Activated CD8-positive, alpha-beta T cell treated with anti-CD3 and anti-CD28 coated beads, Interleukin-2, amount 10 ng/mL, durations not matched to agents 7 days and 5 days (primary cell): ENCODE measurements at regions not wholly inside any gene's neighbourhood (a gene's known extent, or its start where the extent isn't known, plus 50 kb on each side); places are given as distances from the start of the nearest gene placed in this dataset.
"Not testable (repeated sequence)": the region's sequence is repeated elsewhere in the genome, so short reads cannot be mapped to it uniquely, and the experiment has no call there.

Experiments used
- ATAC-seq: fragments of 150-1000 bp; cut with Tn5 transposase; one replicate; pipeline ENCODE4 v1.10.0; 2021; ENCODE audit warnings: moderate library complexity
- CTCF ChIA-PET: fragments of 350-600 bp; sonication (Branson Sonifier 250); formaldehyde crosslinking; loops from one replicate; lab custom pipeline; 2021; ENCODE audit warnings: antibody characterized with exemption; lab: Charles Lee
- POLR2A ChIA-PET: fragments of 350-600 bp; sonication (Branson Sonifier 250); formaldehyde crosslinking; loops from one replicate; lab custom pipeline; 2021; ENCODE audit warnings: antibody characterized with exemption; lab: Charles Lee
- DNase-seq: peaks from one replicate; pipeline ENCODE4 v3.0.0-alpha.2; 2020
- H3K27ac Mint-ChIP-seq: one replicate; pipeline ENCODE4 v1.8.0; 2021; ENCODE audit warnings: mild to moderate bottlenecking, mixed read lengths
- H3K27me3 Mint-ChIP-seq: one replicate; pipeline ENCODE4 v1.8.0; 2021; ENCODE audit warnings: low read depth, mixed read lengths
- H3K36me3 Mint-ChIP-seq: one replicate; pipeline ENCODE4 v1.8.0; 2021; ENCODE audit warnings: low read depth, mixed read lengths
- H3K4me1 Mint-ChIP-seq: one replicate; pipeline ENCODE4 v1.8.0; 2021; ENCODE audit warnings: low read depth, mixed read lengths
- H3K4me3 Mint-ChIP-seq: one replicate; pipeline ENCODE4 v1.8.0; 2021; ENCODE audit warnings: mild to moderate bottlenecking, mixed read lengths
- H3K9me3 Mint-ChIP-seq: one replicate; pipeline ENCODE4 v1.8.0; 2022; ENCODE audit warnings: mixed read lengths; ENCODE audit not compliant: insufficient read depth

- Mint-ChIP-seq H3K27me3 (no peaks in the 10 kb centered on the region), H3K4me1 (no peaks in the 10 kb centered on the region), H3K9me3 (peaks cover 8% of the 10 kb centered on the region), H3K4me3 (no peak overlapping the region), H3K27ac (no peak overlapping the region), H3K36me3 (no peaks in the 10 kb centered on the region)
- POLR2A ChIA-PET = no interaction called here
- DNase-seq = no peak
- CTCF ChIA-PET = no interaction called here
- ATAC-seq = no peak
These were observed 370.4 kb downstream of the PRDM9 start for GRCh38 chr5:23877847-23878246.

- ChIA-PET POLR2A (no interaction called here), CTCF (no interaction called here)
- Mint-ChIP-seq H3K27ac (no peak overlapping the region), H3K4me1 (no peaks in the 10 kb centered on the region), H3K9me3 (peaks cover 4% of the 10 kb centered on the region), H3K27me3 (no peaks in the 10 kb centered on the region), H3K36me3 (no peaks in the 10 kb centered on the region), H3K4me3 (no peak overlapping the region)
- DNase-seq = no peak
- no peak for ATAC-seq
These were observed 377.1 kb downstream of the PRDM9 start for GRCh38 chr5:23884405-23885031.

GRCh38 chr5:23893561-23893960 lies 386.2 kb downstream of the PRDM9 start:
- no peaks in the 10 kb centered on the region for H3K36me3 Mint-ChIP-seq
- CTCF ChIA-PET = no interaction called here

GRCh38 chr5:23895614-23896013 lies 388.2 kb downstream of the PRDM9 start:
- ChIA-PET POLR2A (no interaction called here), CTCF (no interaction called here)
- H3K27me3 Mint-ChIP-seq = no peaks in the 10 kb centered on the region
- no peak overlapping the region for H3K27ac Mint-ChIP-seq
- no peaks in the 10 kb centered on the region for H3K4me1 Mint-ChIP-seq
- DNase-seq = no peak
- no peak for ATAC-seq
- H3K36me3 Mint-ChIP-seq = no peaks in the 10 kb centered on the region
- H3K9me3 Mint-ChIP-seq = peaks cover 12% of the 10 kb centered on the region
- H3K4me3 Mint-ChIP-seq = no peak overlapping the region

More at GRCh38 chr5:23893561-23893960, 386.2 kb downstream of the PRDM9 start:
- H3K4me1 Mint-ChIP-seq = no peaks in the 10 kb centered on the region
- DNase-seq (no peak), ATAC-seq (no peak)
- H3K4me3 Mint-ChIP-seq = no peak overlapping the region
- H3K9me3 Mint-ChIP-seq = peaks cover 12% of the 10 kb centered on the region
- H3K27me3 Mint-ChIP-seq = no peaks in the 10 kb centered on the region
- no peak overlapping the region for H3K27ac Mint-ChIP-seq
- POLR2A ChIA-PET = no interaction called here

- DNase-seq = no peak
- Mint-ChIP-seq H3K27ac (no peak overlapping the region), H3K4me1 (no peaks in the 10 kb centered on the region), H3K9me3 (peaks cover 32% of the 10 kb centered on the region), H3K4me3 (no peak overlapping the region), H3K36me3 (peaks cover 2% of the 10 kb centered on the region), H3K27me3 (no peaks in the 10 kb centered on the region)
- ChIA-PET POLR2A (no interaction called here), CTCF (no interaction called here)
- no peak for ATAC-seq
These were observed 423.6 kb downstream of the PRDM9 start for GRCh38 chr5:23930985-23931384.

GRCh38 chr5:23951261-23951928 lies 444.0 kb downstream of the PRDM9 start:
- DNase-seq, H3K27me3 Mint-ChIP-seq, H3K4me1 Mint-ChIP-seq, POLR2A ChIA-PET, CTCF ChIA-PET, ATAC-seq, H3K36me3 Mint-ChIP-seq, H3K27ac Mint-ChIP-seq, H3K4me3 Mint-ChIP-seq: not testable (repeated sequence)
- peaks cover 27% of the 10 kb centered on the region for H3K9me3 Mint-ChIP-seq

- no peak for ATAC-seq
These were observed 456.0 kb downstream of the PRDM9 start for GRCh38 chr5:23963449-23963848.

GRCh38 chr5:23977365-23977764 lies 470.0 kb downstream of the PRDM9 start:
- Mint-ChIP-seq H3K4me3 (no peak overlapping the region), H3K9me3 (peaks cover 23% of the 10 kb centered on the region), H3K27me3 (no peaks in the 10 kb centered on the region), H3K4me1 (no peaks in the 10 kb centered on the region), H3K27ac (no peak overlapping the region), H3K36me3 (no peaks in the 10 kb centered on the region)
- POLR2A ChIA-PET = no interaction called here
- DNase-seq = no peak
- no peak for ATAC-seq
- CTCF ChIA-PET = no interaction called here

More at GRCh38 chr5:23963449-23963848, 456.0 kb downstream of the PRDM9 start:
- H3K9me3 Mint-ChIP-seq = peaks cover 17% of the 10 kb centered on the region
- CTCF ChIA-PET = no interaction called here
- POLR2A ChIA-PET = no interaction called here
- no peak overlapping the region for H3K27ac Mint-ChIP-seq
- no peaks in the 10 kb centered on the region for H3K36me3 Mint-ChIP-seq
- no peak for DNase-seq
- no peak overlapping the region for H3K4me3 Mint-ChIP-seq
- no peaks in the 10 kb centered on the region for H3K4me1 Mint-ChIP-seq
- H3K27me3 Mint-ChIP-seq = no peaks in the 10 kb centered on the region

GRCh38 chr5:23977997-23978396 lies 470.6 kb downstream of the PRDM9 start:
- ATAC-seq (no peak), DNase-seq (no peak)
- H3K9me3 Mint-ChIP-seq = peaks cover 23% of the 10 kb centered on the region
- H3K27ac Mint-ChIP-seq = no peak overlapping the region
- no peaks in the 10 kb centered on the region for H3K36me3 Mint-ChIP-seq
- ChIA-PET POLR2A (interaction anchor here (0.6 kb wide), 1 partner anchor 38 kb away, joined by 3 read pairs; no protein-coding TSS in a partner anchor), CTCF (no interaction called here)
- no peaks in the 10 kb centered on the region for H3K27me3 Mint-ChIP-seq
- no peak overlapping the region for H3K4me3 Mint-ChIP-seq
- H3K4me1 Mint-ChIP-seq = no peaks in the 10 kb centered on the region

GRCh38 chr5:23991406-23991805 lies 484.0 kb downstream of the PRDM9 start:
- H3K4me3 Mint-ChIP-seq = no peak overlapping the region
- ChIA-PET POLR2A (no interaction called here), CTCF (no interaction called here)
- DNase-seq = no peak
- peaks cover 20% of the 10 kb centered on the region for H3K9me3 Mint-ChIP-seq
- no peaks in the 10 kb centered on the region for H3K4me1 Mint-ChIP-seq
- no peak overlapping the region for H3K27ac Mint-ChIP-seq
- no peaks in the 10 kb centered on the region for H3K36me3 Mint-ChIP-seq
- no peaks in the 10 kb centered on the region for H3K27me3 Mint-ChIP-seq
- no peak for ATAC-seq

- ChIA-PET CTCF (no interaction called here), POLR2A (no interaction called here)
- Mint-ChIP-seq H3K4me3 (no peak overlapping the region), H3K4me1 (no peaks in the 10 kb centered on the region), H3K9me3 (peaks cover 26% of the 10 kb centered on the region), H3K27me3 (no peaks in the 10 kb centered on the region), H3K27ac (no peak overlapping the region), H3K36me3 (no peaks in the 10 kb centered on the region)
- ATAC-seq (no peak), DNase-seq (no peak)
These were observed 487.4 kb downstream of the PRDM9 start for GRCh38 chr5:23994581-23995370.

GRCh38 chr5:23996525-23996924 lies 489.1 kb downstream of the PRDM9 start:
- DNase-seq (no peak), ATAC-seq (no peak)
- POLR2A ChIA-PET = no interaction called here
- Mint-ChIP-seq H3K27me3 (no peaks in the 10 kb centered on the region), H3K4me1 (no peaks in the 10 kb centered on the region), H3K36me3 (no peaks in the 10 kb centered on the region), H3K27ac (no peak overlapping the region), H3K4me3 (no peak overlapping the region), H3K9me3 (peaks cover 20% of the 10 kb centered on the region)
- CTCF ChIA-PET = no interaction called here
